Transverse colon (tissue), 4 donors: ENCODE measurements at regions not wholly inside any gene's neighbourhood (a gene's known extent, or its start where the extent isn't known, plus 50 kb on each side); places are given as distances from the start of the nearest gene placed in this dataset.

Experiments
- CTCF ChIP-seq, 5 experiments: fragments of 200-600 bp in 3 of 5; fragments of 450-650 bp in 2 of 5; sonication (generic) in 3 of 5; IDR thresholded peaks; 1 replicate in 2 of 5; 2 replicates in 3 of 5; pipeline ENCODE4 v1.5.1; 2016 to 2017; ENCODE audit warnings: antibody characterized with exemption in 5 of 5, inconsistent platforms in 3 of 5, mild to moderate bottlenecking in 2 of 5, moderate library complexity in 1 of 5
- EP300 ChIP-seq: sonication (generic); formaldehyde crosslinking; IDR thresholded peaks from one replicate; pipeline ENCODE4 v1.6.1; 2017; ENCODE audit warnings: antibody characterized with exemption, low read depth
- POLR2A ChIP-seq: fragments of 450-650 bp; IDR thresholded peaks from one replicate; pipeline ENCODE4 v1.6.1; 2016; ENCODE audit warnings: antibody characterized with exemption, mild to moderate bottlenecking, moderate library complexity
- POLR2AphosphoS5 ChIP-seq, 3 donors: sonication (generic); formaldehyde crosslinking; IDR thresholded peaks; one replicate each; pipeline ENCODE4 v1.6.1; 2016; ENCODE audit warnings: antibody characterized with exemption in 3 of 3

- TF ChIP-seq CTCF (IDR thresholded peaks at IDR 0.05): no peak
- no peak for TF ChIP-seq POLR2A
- no peak for TF ChIP-seq POLR2AphosphoS5 (IDR thresholded peaks at IDR 0.05)
- no peak for TF ChIP-seq EP300
These were observed 141.5 kb upstream of the TOP1 start for GRCh38 chr20:40887105-40887504.
